Suprapubic skin (tissue), 4 donors: ENCODE measurements at regions not wholly inside any gene's neighbourhood (a gene's known extent, or its start where the extent isn't known, plus 50 kb on each side); places are given as distances from the start of the nearest gene placed in this dataset.

Experiments used
- DNase-seq, 2 donors: peaks; one replicate each; pipeline ENCODE4 v3.0.0-alpha.2; 2019; ENCODE audit warnings: low spot score in 2 of 2
- H3K27ac ChIP-seq: fragments of 200-600 bp; sonication (generic); one replicate; pipeline ENCODE4 v1.5.1; 2019
- H3K27me3 ChIP-seq: fragments of 200-600 bp; sonication (generic); one replicate; pipeline ENCODE4 v1.5.1; 2019
- H3K36me3 ChIP-seq: fragments of 200-600 bp; sonication (generic); one replicate; pipeline ENCODE4 v1.5.1; 2019
- H3K4me1 ChIP-seq: fragments of 200-600 bp; sonication (generic); one replicate; pipeline ENCODE4 v1.5.1; 2019
- H3K4me3 ChIP-seq: fragments of 200-600 bp; sonication (generic); one replicate; pipeline ENCODE4 v1.5.1; 2019; ENCODE audit warnings: mild to moderate bottlenecking
- H3K9me3 ChIP-seq: fragments of 200-600 bp; sonication (generic); one replicate; pipeline ENCODE4 v1.5.1; 2019
- CTCF ChIP-seq, 2 donors: fragments of 200-600 bp in 1 of 2; fragments of 450-650 bp in 1 of 2; sonication (generic) in 1 of 2; IDR thresholded peaks; one replicate each; pipeline ENCODE4 v1.5.1; 2016 to 2019; ENCODE audit warnings: antibody characterized with exemption in 2 of 2, mild to moderate bottlenecking in 1 of 2, moderate library complexity in 1 of 2
- EP300 ChIP-seq: sonication (generic); formaldehyde crosslinking; IDR thresholded peaks from one replicate; pipeline ENCODE4 v1.6.1; 2017; ENCODE audit warnings: antibody characterized with exemption
- POLR2A ChIP-seq, 2 donors: fragments of 450-650 bp; IDR thresholded peaks; one replicate each; pipeline ENCODE4 v1.6.1; 2017; ENCODE audit warnings: antibody characterized with exemption in 2 of 2, mild to moderate bottlenecking in 2 of 2, moderate library complexity in 2 of 2
- POLR2AphosphoS5 ChIP-seq, 3 donors: sonication (generic); formaldehyde crosslinking; IDR thresholded peaks; one replicate each; pipeline ENCODE4 v1.6.1; 2017; ENCODE audit warnings: antibody characterized with exemption in 3 of 3
- WGBS: methylation state at CpG from one replicate; pipeline ENCODE4 v1.1.5; 2018; 5-methylcytosine and 5-hydroxymethylcytosine counted together

- Histone ChIP-seq H3K4me1 (peaks cover 12% of the 10 kb centered on the region), H3K27ac (no peak overlapping the region), H3K9me3 (no peaks in the 10 kb centered on the region), H3K36me3 (no peaks in the 10 kb centered on the region), H3K27me3 (no peaks in the 10 kb centered on the region), H3K4me3 (no peak overlapping the region)
- TF ChIP-seq CTCF (IDR thresholded peaks at IDR 0.05) = no peak
- WGBS = 79% methylated on average over 6 of the region's 6 CpGs
- DNase-seq = no peak
These were observed 273.6 kb downstream of the ETAA1 start for GRCh38 chr2:67670747-67671183.

- 76% methylated on average over 10 of the region's 10 CpGs for WGBS
These were observed 274.6 kb downstream of the ETAA1 start for GRCh38 chr2:67671464-67672450.

GRCh38 chr2:67674668-67675067 lies 277.5 kb downstream of the ETAA1 start:
- 76% methylated on average over 4 of the region's 4 CpGs for WGBS
- Histone ChIP-seq H3K36me3 (no peaks in the 10 kb centered on the region), H3K27ac (no peak overlapping the region), H3K27me3 (no peaks in the 10 kb centered on the region), H3K4me3 (no peak overlapping the region), H3K9me3 (no peaks in the 10 kb centered on the region), H3K4me1 (no peaks in the 10 kb centered on the region)
- no peak for TF ChIP-seq EP300
- TF ChIP-seq CTCF (IDR thresholded peaks at IDR 0.05) = no peak
- no peak for TF ChIP-seq POLR2AphosphoS5 (IDR thresholded peaks at IDR 0.05)
- no peak for TF ChIP-seq POLR2A (IDR thresholded peaks at IDR 0.05)
- DNase-seq = no peak

More at GRCh38 chr2:67671464-67672450, 274.6 kb downstream of the ETAA1 start:
- Histone ChIP-seq H3K9me3 (no peaks in the 10 kb centered on the region), H3K27ac (no peak overlapping the region), H3K27me3 (no peaks in the 10 kb centered on the region), H3K4me1 (peaks cover 12% of the 10 kb centered on the region), H3K36me3 (no peaks in the 10 kb centered on the region), H3K4me3 (no peak overlapping the region)
- DNase-seq = no peak
- no peak for TF ChIP-seq CTCF (IDR thresholded peaks at IDR 0.05)
- TF ChIP-seq POLR2A (IDR thresholded peaks at IDR 0.05) = no peak
- no peak for TF ChIP-seq POLR2AphosphoS5 (IDR thresholded peaks at IDR 0.05)
- TF ChIP-seq EP300 = no peak

DNA sequence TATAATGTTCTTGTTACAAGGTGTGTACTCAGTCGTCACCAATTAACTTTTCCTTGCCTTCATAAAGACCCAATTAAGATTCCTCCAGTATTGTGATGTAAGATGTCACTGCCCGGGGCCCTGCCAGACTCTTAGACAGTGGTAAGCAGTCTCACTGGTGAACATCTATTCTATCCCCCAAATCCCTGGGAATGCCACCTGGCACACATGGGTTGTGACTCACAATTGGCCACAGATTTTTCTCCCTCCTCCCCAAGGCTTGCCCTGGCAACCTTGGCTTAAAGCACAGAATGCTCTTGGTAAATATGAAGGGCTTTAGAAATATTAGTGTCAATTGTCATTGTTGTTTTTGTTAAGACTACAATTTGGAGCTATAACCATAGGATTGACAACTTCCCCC lies 287.9 kb downstream of the ETAA1 start:
- Histone ChIP-seq H3K27me3 (no peaks in the 10 kb centered on the region), H3K36me3 (no peaks in the 10 kb centered on the region), H3K27ac (no peak overlapping the region), H3K4me3 (no peak overlapping the region), H3K9me3 (no peaks in the 10 kb centered on the region), H3K4me1 (no peaks in the 10 kb centered on the region)
- TF ChIP-seq POLR2A (IDR thresholded peaks at IDR 0.05) (no peak), CTCF (IDR thresholded peaks at IDR 0.05) (no peak), EP300 (no peak), POLR2AphosphoS5 (IDR thresholded peaks at IDR 0.05) (no peak)
- 85% methylated on average over 2 of the region's 2 CpGs for WGBS
- DNase-seq = no peak

- H3K27me3 ChIP-seq = peaks cover 2% of the 10 kb centered on the region
- no peak for TF ChIP-seq POLR2AphosphoS5 (IDR thresholded peaks at IDR 0.05)
- TF ChIP-seq EP300 = no peak
- no peak for TF ChIP-seq CTCF (IDR thresholded peaks at IDR 0.05)
- TF ChIP-seq POLR2A (IDR thresholded peaks at IDR 0.05) = no peak
- H3K36me3 ChIP-seq = no peaks in the 10 kb centered on the region
- H3K27ac ChIP-seq = no peak overlapping the region
- no peak for DNase-seq
- no peaks in the 10 kb centered on the region for H3K9me3 ChIP-seq
- 81% methylated on average over 3 of the region's 3 CpGs for WGBS
- no peaks in the 10 kb centered on the region for H3K4me1 ChIP-seq
- H3K4me3 ChIP-seq = no peak overlapping the region
These were observed 289.1 kb downstream of the ETAA1 start for GRCh38 chr2:67686254-67686653.
